ENCODE measurements at regions not wholly inside any gene's neighbourhood (a gene's known extent, or its start where the extent isn't known, plus 50 kb on each side); places are given as distances from the start of the nearest gene placed in this dataset.

DNA sequence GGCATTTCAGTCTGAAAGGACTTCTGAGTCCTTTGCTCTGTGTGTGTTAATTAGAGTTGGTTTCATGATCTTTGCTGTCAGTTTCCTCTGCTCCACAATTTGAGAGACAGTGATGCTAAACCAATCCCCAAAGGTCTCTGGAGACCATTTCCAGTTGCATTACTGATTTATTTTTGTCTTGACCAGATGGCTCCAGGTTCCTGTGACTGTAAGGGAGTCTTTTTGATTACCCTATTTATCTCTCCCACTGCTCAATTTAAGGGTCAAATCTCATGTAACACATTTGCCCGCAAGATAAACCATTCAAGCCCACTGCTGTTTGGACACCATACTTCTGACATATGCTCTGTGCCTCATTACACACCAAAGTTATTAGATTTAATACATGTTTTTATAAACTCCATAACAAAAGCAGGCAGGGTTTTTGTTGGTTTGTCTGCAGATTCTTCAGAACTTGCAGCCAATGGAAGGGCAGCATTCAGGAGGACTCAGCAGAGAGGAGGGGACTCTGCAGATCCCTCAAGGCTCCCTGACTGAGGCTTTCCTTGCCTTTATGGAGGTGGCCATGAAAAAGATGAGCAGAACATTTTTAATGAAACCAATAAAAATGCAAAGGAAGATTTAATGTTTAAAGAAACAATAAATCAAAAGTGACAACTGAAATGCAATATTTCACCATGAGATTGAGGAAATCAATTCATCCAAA, 889.3 kb upstream of the CELF4 start:
- TF ChIP-seq, protein P1, sequence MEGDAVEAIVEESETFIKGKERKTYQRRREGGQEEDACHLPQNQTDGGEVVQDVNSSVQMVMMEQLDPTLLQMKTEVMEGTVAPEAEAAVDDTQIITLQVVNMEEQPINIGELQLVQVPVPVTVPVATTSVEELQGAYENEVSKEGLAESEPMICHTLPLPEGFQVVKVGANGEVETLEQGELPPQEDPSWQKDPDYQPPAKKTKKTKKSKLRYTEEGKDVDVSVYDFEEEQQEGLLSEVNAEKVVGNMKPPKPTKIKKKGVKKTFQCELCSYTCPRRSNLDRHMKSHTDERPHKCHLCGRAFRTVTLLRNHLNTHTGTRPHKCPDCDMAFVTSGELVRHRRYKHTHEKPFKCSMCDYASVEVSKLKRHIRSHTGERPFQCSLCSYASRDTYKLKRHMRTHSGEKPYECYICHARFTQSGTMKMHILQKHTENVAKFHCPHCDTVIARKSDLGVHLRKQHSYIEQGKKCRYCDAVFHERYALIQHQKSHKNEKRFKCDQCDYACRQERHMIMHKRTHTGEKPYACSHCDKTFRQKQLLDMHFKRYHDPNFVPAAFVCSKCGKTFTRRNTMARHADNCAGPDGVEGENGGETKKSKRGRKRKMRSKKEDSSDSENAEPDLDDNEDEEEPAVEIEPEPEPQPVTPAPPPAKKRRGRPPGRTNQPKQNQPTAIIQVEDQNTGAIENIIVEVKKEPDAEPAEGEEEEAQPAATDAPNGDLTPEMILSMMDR (IDR thresholded peaks at IDR 0.05), result no peak
- no peak for TF ChIP-seq POLR2AphosphoS5 (IDR thresholded peaks at IDR 0.05)
